HG03571 (cell line): ENCODE measurements at regions not wholly inside any gene's neighbourhood (a gene's known extent, or its start where the extent isn't known, plus 50 kb on each side); places are given as distances from the start of the nearest gene placed in this dataset.

ENCODE experiments used
- ATAC-seq: cut with Tn5 transposase; IDR thresholded peaks from one replicate; pipeline ENCODE4 v1.9.1; 2021; ENCODE audit not compliant: unreplicated experiment

DNA sequence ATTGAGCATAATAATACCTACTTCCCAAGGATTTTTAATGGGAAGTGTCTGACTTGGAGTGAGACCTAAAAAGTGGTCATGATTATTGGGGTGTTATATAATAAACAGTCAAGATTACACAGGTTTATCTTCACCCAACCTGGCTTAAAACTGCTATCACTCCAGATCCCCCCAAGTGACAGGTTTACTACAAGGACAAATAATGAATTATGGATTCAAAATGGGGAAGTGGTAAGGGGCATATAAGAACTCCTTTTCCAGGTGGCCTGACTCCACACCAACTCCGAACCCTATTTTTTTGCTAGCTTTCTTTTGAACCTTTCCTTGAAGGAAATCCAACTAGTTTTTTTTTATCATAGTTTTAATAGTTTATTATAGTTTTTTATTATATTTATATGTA lies 663.0 kb upstream of the FANCL start:
- ATAC-seq: no peak

GRCh38 chr2:58903427-58903826 lies 662.3 kb upstream of the FANCL start:
- ATAC-seq: no peak

- no peak for ATAC-seq
These were observed 659.3 kb upstream of the FANCL start for GRCh38 chr2:58900246-58901027.

DNA sequence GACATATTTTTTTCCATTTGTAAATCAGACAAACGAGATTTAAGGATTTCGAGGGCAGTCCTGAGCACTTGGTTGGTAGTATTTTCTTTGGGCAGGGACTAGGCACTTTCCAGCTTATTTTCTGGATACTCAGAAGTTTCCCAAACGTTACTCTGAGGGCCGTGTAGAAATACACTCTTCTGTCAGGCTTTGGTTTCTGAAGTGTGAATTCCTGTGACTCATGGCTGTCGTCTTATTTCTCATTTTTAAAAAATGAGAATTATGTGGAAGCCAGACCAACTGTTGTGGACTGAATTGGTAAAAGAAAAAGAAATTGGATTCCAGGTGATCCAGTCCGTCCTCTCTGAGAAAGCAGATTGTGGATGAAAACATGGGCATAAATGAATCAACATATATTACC lies 658.6 kb upstream of the FANCL start:
- ATAC-seq: no peak

DNA sequence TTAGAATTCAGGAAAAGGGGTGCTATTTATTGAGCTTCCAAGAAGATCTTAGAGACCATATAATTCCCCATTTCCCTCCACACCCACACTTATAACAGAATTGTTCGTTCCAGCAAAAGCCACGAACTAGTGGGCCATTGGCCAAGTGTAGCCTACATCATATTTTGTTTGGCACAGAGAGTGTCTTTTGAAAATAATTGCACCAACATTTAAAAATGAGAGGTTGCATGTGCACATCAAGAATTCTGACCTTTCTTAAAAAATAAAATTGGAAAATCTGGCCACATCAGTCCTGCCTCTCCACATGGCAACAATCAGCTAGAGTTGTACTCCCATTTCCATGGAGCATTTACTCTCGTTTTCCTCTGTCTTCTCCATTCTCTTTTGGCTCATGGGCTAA lies 655.5 kb upstream of the FANCL start:
- no peak for ATAC-seq

GRCh38 chr2:58895857-58896256 lies 654.7 kb upstream of the FANCL start:
- ATAC-seq: no peak

DNA sequence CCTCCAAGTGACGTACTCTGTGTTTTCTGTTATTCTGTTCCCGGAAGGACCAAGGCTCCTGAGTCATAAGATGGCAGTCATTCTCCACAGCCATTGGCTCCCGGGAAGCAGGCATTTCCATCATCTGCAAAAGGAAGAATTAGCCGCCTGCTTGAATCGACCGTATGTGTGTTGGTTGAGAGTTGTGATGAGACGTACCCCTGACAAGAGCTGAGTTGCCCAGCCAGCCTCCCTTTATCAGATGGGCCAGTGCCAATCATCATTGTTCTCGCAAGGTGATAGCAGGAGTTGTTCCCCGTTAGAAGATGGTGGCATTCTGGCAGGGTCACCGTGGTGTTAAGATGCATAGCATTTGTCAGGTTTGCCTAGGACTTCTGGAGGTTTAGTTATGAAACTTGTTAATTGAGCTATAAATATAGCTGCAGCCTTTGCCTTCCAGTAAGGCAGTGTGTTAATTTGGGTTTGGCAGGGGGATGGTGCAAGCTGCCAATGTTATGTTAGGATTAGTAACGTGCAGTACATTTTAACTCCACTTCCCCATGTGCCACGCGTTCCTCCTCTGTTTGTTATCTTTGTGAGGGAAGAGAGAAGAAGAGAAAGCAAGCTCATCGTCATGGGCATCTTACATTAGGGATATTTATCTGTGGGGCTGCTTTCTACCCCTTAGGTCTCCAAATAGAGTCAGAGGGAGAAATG lies 652.7 kb upstream of the FANCL start:
- no peak for ATAC-seq

GRCh38 chr2:58891828-58892377 lies 650.8 kb upstream of the FANCL start:
- no peak for ATAC-seq

DNA sequence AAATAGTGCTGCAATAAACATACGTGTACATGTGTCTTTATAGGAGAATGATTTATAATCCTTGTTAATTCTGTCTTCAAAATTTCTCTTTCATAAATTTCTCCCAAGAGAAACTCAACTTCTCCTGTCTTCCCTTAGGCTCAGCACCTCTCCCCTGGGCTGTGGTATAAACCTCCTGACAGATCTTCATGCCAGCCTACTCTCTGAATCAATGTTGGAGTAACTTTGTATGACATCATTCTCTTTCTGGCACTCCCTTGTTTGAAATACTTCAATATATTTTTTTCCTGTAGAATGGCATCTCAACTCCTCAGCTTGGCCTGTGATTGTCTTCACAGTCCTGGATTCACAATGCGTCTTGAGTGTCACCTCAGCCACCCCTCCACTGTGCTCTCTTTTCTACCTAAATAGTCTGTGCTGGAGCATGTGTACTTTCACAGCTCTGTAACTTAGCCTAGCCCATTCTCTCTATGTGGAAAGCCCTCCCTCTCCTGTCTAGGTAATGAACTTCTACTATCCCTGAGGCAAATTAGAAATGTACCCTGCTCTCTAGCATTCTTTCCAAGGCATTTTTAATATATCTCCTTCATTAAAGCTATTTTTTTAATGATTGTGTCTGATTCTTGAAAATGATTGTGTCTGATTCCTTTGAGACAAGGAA lies 649.9 kb upstream of the FANCL start:
- ATAC-seq: no peak

DNA sequence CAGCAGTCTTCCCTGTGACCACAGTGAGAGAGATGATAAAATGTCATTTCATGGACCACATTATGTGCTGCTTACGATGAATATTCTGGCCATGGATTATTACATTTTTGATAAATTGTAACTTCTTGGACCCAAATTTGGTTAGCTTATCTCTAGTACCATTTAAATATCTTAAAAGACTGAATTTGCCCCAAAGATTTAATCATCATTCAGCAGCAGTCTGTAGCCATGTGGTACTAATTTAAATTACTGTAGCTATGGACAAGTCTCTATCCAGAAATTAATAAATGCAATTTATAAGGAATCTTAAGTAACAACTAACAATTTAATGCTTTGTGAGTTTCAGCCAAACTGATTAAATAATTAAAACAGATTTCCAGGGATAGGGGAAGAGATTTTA lies 644.9 kb upstream of the FANCL start:
- ATAC-seq: no peak

DNA sequence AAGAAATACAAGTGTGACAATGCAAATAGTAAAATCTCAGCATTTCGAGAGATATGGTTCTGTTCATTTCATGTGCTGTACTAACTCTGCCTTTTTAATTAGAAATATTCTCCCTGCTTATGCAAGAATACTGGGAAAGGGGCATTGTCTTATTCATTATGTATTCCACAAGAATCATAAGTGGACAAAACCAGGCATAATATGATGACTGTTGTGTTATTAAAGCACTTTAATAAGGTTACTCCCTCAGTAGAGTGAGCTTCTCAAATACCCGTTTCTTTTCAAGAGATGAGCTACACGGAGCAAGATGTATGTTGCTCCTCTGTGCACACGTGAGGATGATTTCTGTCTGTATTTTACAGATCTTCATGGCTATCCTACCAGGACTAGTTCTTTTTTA lies 638.7 kb upstream of the FANCL start:
- ATAC-seq: no peak

DNA sequence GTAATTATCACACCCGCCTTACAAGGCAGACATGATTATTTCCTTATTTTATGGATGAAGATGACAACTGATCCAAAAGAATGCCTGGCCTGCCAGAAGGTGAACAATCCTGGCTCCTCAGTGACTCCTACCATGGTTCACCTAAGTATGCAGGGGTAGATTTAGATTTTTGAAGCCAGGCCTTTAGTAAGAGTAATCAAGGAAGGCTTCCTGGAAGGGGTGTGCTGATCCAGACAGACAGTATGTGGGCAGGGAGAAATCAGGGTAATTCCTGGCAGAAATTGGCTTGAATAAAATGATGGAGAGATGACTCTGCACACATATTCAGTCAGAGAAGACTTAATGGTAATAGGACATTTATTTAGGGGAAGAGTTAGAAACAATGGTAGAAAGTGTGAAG lies 637.7 kb upstream of the FANCL start:
- ATAC-seq: no peak

GRCh38 chr2:58876126-58876525 lies 635.0 kb upstream of the FANCL start:
- ATAC-seq: no peak

GRCh38 chr2:58875436-58875835 lies 634.3 kb upstream of the FANCL start:
- no peak for ATAC-seq

GRCh38 chr2:58871469-58872142 lies 630.5 kb upstream of the FANCL start:
- ATAC-seq: no peak

- peak; percentile 63 for ATAC-seq
These were observed 629.6 kb upstream of the FANCL start for GRCh38 chr2:58870704-58871103.

DNA sequence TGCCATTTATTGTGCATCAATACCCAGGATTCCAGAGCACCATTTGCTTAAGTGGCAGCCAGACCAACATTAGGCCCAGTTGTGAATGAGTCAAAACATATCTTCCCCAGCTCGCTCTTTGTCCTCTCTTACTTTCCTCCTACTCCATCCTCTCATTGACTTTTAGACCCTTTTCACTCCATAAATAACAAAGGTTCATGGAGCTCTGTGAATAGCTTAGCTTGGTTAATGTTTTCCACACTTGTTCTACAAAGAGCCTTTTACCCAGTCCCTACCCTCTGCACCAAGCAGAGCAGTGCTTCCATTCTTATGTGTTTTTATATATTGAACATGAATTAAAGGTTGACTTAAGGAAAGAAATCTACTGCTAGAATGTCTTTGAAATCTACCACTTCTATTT lies 625.8 kb upstream of the FANCL start:
- no peak for ATAC-seq

DNA sequence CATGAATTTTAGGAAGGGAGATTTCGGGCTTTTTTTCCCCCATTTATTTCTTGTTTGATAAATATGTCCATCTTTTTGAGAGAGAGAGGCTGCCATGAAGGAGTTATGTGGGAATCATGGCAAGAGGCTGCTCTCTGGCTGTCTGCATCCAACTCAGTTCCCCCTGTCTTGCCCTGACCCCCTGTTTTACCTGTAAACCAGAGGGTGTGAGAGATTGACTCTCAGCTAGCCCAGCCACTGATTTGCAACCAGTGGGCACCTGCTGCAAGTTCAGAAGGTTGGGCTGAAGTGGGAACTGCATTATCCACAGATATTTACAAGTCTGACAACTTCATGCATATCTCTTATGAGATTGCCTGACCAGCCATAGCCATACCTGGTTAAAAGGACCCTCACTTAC lies 625.4 kb upstream of the FANCL start:
- no peak for ATAC-seq

GRCh38 chr2:58866040-58866439 lies 624.9 kb upstream of the FANCL start:
- no peak for ATAC-seq

GRCh38 chr2:58865436-58865835 lies 624.3 kb upstream of the FANCL start:
- ATAC-seq: no peak

DNA sequence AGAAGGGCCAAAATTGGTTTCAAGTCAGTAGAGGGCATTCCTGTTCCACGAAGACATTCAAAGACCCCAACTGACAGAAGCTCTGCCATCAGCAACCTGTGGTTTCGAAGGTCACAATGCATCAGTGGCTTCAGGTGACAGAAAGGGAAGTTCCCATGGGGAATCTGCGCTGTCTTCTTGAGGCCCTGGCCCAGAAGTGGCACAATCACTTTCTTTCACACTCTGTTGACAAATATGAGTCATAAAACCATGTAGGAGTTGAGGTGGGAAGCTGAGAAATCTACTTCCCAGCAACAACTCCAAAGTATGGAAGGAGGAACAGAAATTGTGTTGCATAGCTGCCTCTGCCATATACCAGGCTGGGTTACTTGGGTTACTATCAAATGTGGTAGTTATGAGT lies 621.1 kb upstream of the FANCL start:
- peak; percentile 53 for ATAC-seq
